Astrocyte (in vitro differentiated cells and primary cell): ENCODE measurements at regions not wholly inside any gene's neighbourhood (a gene's known extent, or its start where the extent isn't known, plus 50 kb on each side); places are given as distances from the start of the nearest gene placed in this dataset.
A peak's percentile ranks its signal among the peaks of the same experiment; 100 is the strongest.

Experiments used
- DNase-seq: peaks from one replicate; pipeline ENCODE4 v3.0.0-alpha.2; 2010; ENCODE audit warnings: low read depth
- FAIRE-seq: peaks from 2 replicates; lab custom pipeline; 2011; peaks lifted over from hg19 to GRCh38; lab: Jason Lieb, UNC
- H2AFZ ChIP-seq: 2 replicates; pipeline ENCODE4 v1.6.0; 2012; ENCODE audit warnings: low read depth, low read length, inconsistent platforms
- H3K27ac ChIP-seq: 2 replicates; pipeline ENCODE4 v1.5.1; 2011; ENCODE audit warnings: low read depth, low read length, inconsistent platforms
- H3K27me3 ChIP-seq: 2 replicates; pipeline ENCODE4 v1.6.0; 2011; ENCODE audit warnings: low read length, inconsistent platforms; ENCODE audit not compliant: insufficient read depth
- H3K36me3 ChIP-seq: 2 replicates; pipeline ENCODE4 v1.5.1; 2011; ENCODE audit warnings: low read length, inconsistent platforms; ENCODE audit not compliant: insufficient read depth
- H3K4me1 ChIP-seq: 2 replicates; pipeline ENCODE4 v1.5.1; 2011; ENCODE audit warnings: low read length, inconsistent platforms; ENCODE audit not compliant: insufficient read depth
- H3K4me2 ChIP-seq: 2 replicates; pipeline ENCODE4 v1.6.0; 2012; ENCODE audit warnings: low read length, inconsistent platforms
- H3K4me3 ChIP-seq: 2 replicates; pipeline ENCODE4 v1.5.1; 2011; ENCODE audit warnings: low read depth, mild to moderate bottlenecking, low read length, inconsistent platforms; ENCODE audit not compliant: insufficient read depth
- H3K79me2 ChIP-seq: 2 replicates; pipeline ENCODE4 v1.6.0; 2012; ENCODE audit warnings: mild to moderate bottlenecking, low read length, inconsistent platforms; ENCODE audit not compliant: insufficient read depth
- H3K9ac ChIP-seq: 2 replicates; pipeline ENCODE4 v1.6.0; 2012; ENCODE audit warnings: mild to moderate bottlenecking, low read length, inconsistent platforms
- H3K9me3 ChIP-seq: 2 replicates; pipeline ENCODE4 v1.5.1; 2012; ENCODE audit warnings: low read depth, mild to moderate bottlenecking, low read length, inconsistent platforms; ENCODE audit not compliant: insufficient read depth
- H4K20me1 ChIP-seq: 2 replicates; pipeline ENCODE4 v1.6.0; 2012; ENCODE audit warnings: low read length, inconsistent platforms; ENCODE audit not compliant: insufficient read depth
- H3K27ac Mint-ChIP-seq: one replicate; pipeline ENCODE4 v1.8.0; 2021; ENCODE audit warnings: mild to moderate bottlenecking, mixed read lengths; ENCODE audit not compliant: unreplicated experiment
- H3K27me3 Mint-ChIP-seq: one replicate; pipeline ENCODE4 v1.8.0; 2021; ENCODE audit warnings: low read depth, mixed read lengths; ENCODE audit not compliant: unreplicated experiment
- H3K36me3 Mint-ChIP-seq: one replicate; pipeline ENCODE4 v1.8.0; 2021; ENCODE audit warnings: low read depth, mixed read lengths; ENCODE audit not compliant: unreplicated experiment
- H3K4me1 Mint-ChIP-seq: one replicate; pipeline ENCODE4 v1.8.0; 2021; ENCODE audit warnings: low read depth, mixed read lengths; ENCODE audit not compliant: unreplicated experiment
- H3K4me3 Mint-ChIP-seq: one replicate; pipeline ENCODE4 v1.8.0; 2021; ENCODE audit warnings: mild to moderate bottlenecking, moderate library complexity, mixed read lengths; ENCODE audit not compliant: unreplicated experiment
- H3K9me3 Mint-ChIP-seq: one replicate; pipeline ENCODE4 v1.8.0; 2021; ENCODE audit warnings: mild to moderate bottlenecking, mixed read lengths; ENCODE audit not compliant: unreplicated experiment
- EZH2 ChIP-seq: IDR thresholded peaks from 2 replicates; pipeline ENCODE4 v1.6.1; 2012; ENCODE audit warnings: mild to moderate bottlenecking, low read length, inconsistent platforms; ENCODE audit not compliant: insufficient read depth
- TF ChIP-seq, protein P1 (sequence below): IDR thresholded peaks from 2 replicates; pipeline ENCODE4 v1.5.1; 2011; ENCODE audit warnings: low read depth, mild to moderate bottlenecking, inconsistent platforms, low read length, moderate library complexity; ENCODE audit not compliant: insufficient read depth

- Mint-ChIP-seq H3K36me3 (no peaks in the 10 kb centered on the region), H3K27ac (no peak overlapping the region), H3K9me3 (peaks cover 13% of the 10 kb centered on the region), H3K27me3 (peaks cover 2% of the 10 kb centered on the region), H3K4me1 (no peaks in the 10 kb centered on the region), H3K4me3 (no peak overlapping the region)
- no peak overlapping the region for H3K4me3 ChIP-seq
- DNase-seq, result no peak
- H3K9me3 ChIP-seq, result peaks cover 3% of the 10 kb centered on the region
- H2AFZ ChIP-seq, result no peak overlapping the region
- no peak for FAIRE-seq
- no peak overlapping the region for H3K9ac ChIP-seq
- TF ChIP-seq EZH2, result no peak
- TF ChIP-seq, protein P1, sequence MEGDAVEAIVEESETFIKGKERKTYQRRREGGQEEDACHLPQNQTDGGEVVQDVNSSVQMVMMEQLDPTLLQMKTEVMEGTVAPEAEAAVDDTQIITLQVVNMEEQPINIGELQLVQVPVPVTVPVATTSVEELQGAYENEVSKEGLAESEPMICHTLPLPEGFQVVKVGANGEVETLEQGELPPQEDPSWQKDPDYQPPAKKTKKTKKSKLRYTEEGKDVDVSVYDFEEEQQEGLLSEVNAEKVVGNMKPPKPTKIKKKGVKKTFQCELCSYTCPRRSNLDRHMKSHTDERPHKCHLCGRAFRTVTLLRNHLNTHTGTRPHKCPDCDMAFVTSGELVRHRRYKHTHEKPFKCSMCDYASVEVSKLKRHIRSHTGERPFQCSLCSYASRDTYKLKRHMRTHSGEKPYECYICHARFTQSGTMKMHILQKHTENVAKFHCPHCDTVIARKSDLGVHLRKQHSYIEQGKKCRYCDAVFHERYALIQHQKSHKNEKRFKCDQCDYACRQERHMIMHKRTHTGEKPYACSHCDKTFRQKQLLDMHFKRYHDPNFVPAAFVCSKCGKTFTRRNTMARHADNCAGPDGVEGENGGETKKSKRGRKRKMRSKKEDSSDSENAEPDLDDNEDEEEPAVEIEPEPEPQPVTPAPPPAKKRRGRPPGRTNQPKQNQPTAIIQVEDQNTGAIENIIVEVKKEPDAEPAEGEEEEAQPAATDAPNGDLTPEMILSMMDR, result no peak
- H3K4me1 ChIP-seq, result peaks cover 6% of the 10 kb centered on the region
- H3K27me3 ChIP-seq, result no peaks in the 10 kb centered on the region
- no peaks in the 10 kb centered on the region for H4K20me1 ChIP-seq
- H3K4me2 ChIP-seq, result no peak overlapping the region
- no peaks in the 10 kb centered on the region for H3K79me2 ChIP-seq
- H3K27ac ChIP-seq, result no peak overlapping the region
- H3K36me3 ChIP-seq, result no peaks in the 10 kb centered on the region
Observed at GRCh38 chr3:115255197-115255585, 108.1 kb upstream of the ZBTB20 start.

DNA sequence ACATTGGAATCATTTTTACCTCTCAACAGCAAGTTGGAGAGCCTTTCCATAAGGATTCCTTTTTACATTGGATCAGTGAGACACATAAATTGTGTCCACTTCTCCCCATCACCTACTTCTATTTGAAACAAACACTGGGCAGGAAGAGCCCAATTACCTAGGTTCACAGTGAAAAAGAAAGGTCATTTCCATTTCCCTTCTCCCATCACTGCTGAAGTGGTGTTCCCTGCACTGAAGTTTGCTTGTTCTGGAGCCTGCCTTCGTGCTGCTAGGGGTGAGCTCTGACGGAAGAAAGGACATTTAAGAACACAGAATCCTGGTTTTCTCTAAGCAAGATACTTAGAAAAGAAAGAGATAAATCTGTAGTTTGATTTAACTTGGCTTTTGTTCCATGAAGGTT, 123.8 kb upstream of the ZBTB20 start:
- no peaks in the 10 kb centered on the region for H3K27me3 Mint-ChIP-seq
- H3K9ac ChIP-seq, result no peak overlapping the region
- FAIRE-seq (peak; percentile 9), DNase-seq (no peak)
- TF ChIP-seq EZH2, result no peak
- TF ChIP-seq, protein P1, result no peak
- no peak overlapping the region for H3K4me3 Mint-ChIP-seq
- no peak overlapping the region for H3K27ac Mint-ChIP-seq
- H3K4me3 ChIP-seq, result no peak overlapping the region
- no peaks in the 10 kb centered on the region for H3K36me3 Mint-ChIP-seq
- H3K4me1 ChIP-seq, result peaks cover 4% of the 10 kb centered on the region
- no peak overlapping the region for H3K27ac ChIP-seq
- no peak overlapping the region for H3K4me2 ChIP-seq
- no peaks in the 10 kb centered on the region for H3K27me3 ChIP-seq
- H3K9me3 Mint-ChIP-seq, result no peaks in the 10 kb centered on the region
- H2AFZ ChIP-seq, result no peak overlapping the region
- no peaks in the 10 kb centered on the region for H3K9me3 ChIP-seq
- no peaks in the 10 kb centered on the region for H3K36me3 ChIP-seq
- H4K20me1 ChIP-seq, result no peaks in the 10 kb centered on the region
- H3K4me1 Mint-ChIP-seq, result no peaks in the 10 kb centered on the region
- H3K79me2 ChIP-seq, result no peaks in the 10 kb centered on the region

- Histone ChIP-seq H3K27me3 (no peaks in the 10 kb centered on the region), H3K27ac (peak overlapping the region; percentile 32), H3K4me1 (peaks cover 4% of the 10 kb centered on the region), H3K79me2 (no peaks in the 10 kb centered on the region), H3K9me3 (no peaks in the 10 kb centered on the region), H2AFZ (no peak overlapping the region), H3K36me3 (no peaks in the 10 kb centered on the region), H4K20me1 (no peaks in the 10 kb centered on the region), H3K4me2 (peak overlapping the region; percentile 20), H3K4me3 (no peak overlapping the region), H3K9ac (peak overlapping the region; percentile 4)
- Mint-ChIP-seq H3K27me3 (no peaks in the 10 kb centered on the region), H3K4me3 (no peak overlapping the region), H3K9me3 (no peaks in the 10 kb centered on the region), H3K36me3 (no peaks in the 10 kb centered on the region), H3K4me1 (no peaks in the 10 kb centered on the region), H3K27ac (no peak overlapping the region)
- TF ChIP-seq EZH2, result no peak
- TF ChIP-seq, protein P1, result no peak
- DNase-seq, result peak; percentile 92
- FAIRE-seq, result peak; percentile 34
Observed at GRCh38 chr3:115272036-115272824, 125.1 kb upstream of the ZBTB20 start.
